CD4-positive, alpha-beta T cell (primary cell): ENCODE measurements at regions not wholly inside any gene's neighbourhood (a gene's known extent, or its start where the extent isn't known, plus 50 kb on each side); places are given as distances from the start of the nearest gene placed in this dataset.

ENCODE experiments used
- ATAC-seq: fragments of 200-7000 bp; cut with Tn5 transposase; one replicate; pipeline ENCODE4 v1.10.0; 2022; ENCODE audit warnings: mild to moderate bottlenecking; ENCODE audit not compliant: poor library complexity
- CTCF ChIA-PET: fragments of 350-600 bp; sonication (Branson Sonifier 250); formaldehyde crosslinking; loops from one replicate; lab custom pipeline; 2021; ENCODE audit warnings: antibody characterized with exemption, inconsistent platforms; lab: Charles Lee
- POLR2A ChIA-PET: fragments of 350-600 bp; sonication (Branson Sonifier 250); formaldehyde crosslinking; loops from one replicate; lab custom pipeline; 2021; ENCODE audit warnings: antibody characterized with exemption, inconsistent platforms; lab: Charles Lee
- DNase-seq, 14 experiments: peaks; one replicate each; pipeline ENCODE4 v3.0.0-alpha.2; 2013 to 2020; ENCODE audit warnings: mixed read lengths in 2 of 14
- H3K27ac ChIP-seq, 2 donors: one replicate each; pipeline versions ENCODE4 v1.5.1 to v1.7.0; 2013; ENCODE audit warnings: low read length in 2 of 2, low read depth in 1 of 2, mild to moderate bottlenecking in 1 of 2
- H3K27me3 ChIP-seq, 2 experiments: 1 replicate in 1 of 2; 2 replicates in 1 of 2; pipeline versions ENCODE4 v1.6.1 to v1.7.0; 2013; ENCODE audit warnings: low read length in 2 of 2, control low read depth in 1 of 2, mild to moderate bottlenecking in 1 of 2, moderate library complexity in 1 of 2; ENCODE audit not compliant: insufficient read depth in 2 of 2, control insufficient read depth in 1 of 2
- H3K36me3 ChIP-seq: one replicate; pipeline ENCODE4 v1.6.1; 2013; ENCODE audit warnings: low read length, control low read depth; ENCODE audit not compliant: insufficient read depth
- H3K4me1 ChIP-seq: one replicate; pipeline ENCODE4 v1.6.1; 2013; ENCODE audit warnings: low read length, control low read depth; ENCODE audit not compliant: insufficient read depth
- H3K4me3 ChIP-seq: one replicate; pipeline ENCODE4 v1.5.1; 2013; ENCODE audit warnings: mild to moderate bottlenecking, low read length, moderate library complexity
- H3K9me3 ChIP-seq, 2 experiments: 1 replicate in 1 of 2; 2 replicates in 1 of 2; pipeline versions ENCODE4 v1.6.1 to v1.7.0; 2013; ENCODE audit warnings: low read length in 2 of 2, mild to moderate bottlenecking in 2 of 2, control low read depth in 1 of 2, moderate library complexity in 1 of 2; ENCODE audit not compliant: control insufficient read depth in 1 of 2, insufficient read depth in 1 of 2
- H3K27ac Mint-ChIP-seq: one replicate; pipeline ENCODE4 v1.8.0; 2020; ENCODE audit warnings: mixed read lengths
- H3K27me3 Mint-ChIP-seq: one replicate; pipeline ENCODE4 v1.8.0; 2021; ENCODE audit warnings: mixed read lengths
- H3K36me3 Mint-ChIP-seq: one replicate; pipeline ENCODE4 v1.8.0; 2021; ENCODE audit warnings: low read depth, mixed read lengths
- H3K4me1 Mint-ChIP-seq: one replicate; pipeline ENCODE4 v1.8.0; 2021; ENCODE audit warnings: low read depth, mixed read lengths
- H3K4me3 Mint-ChIP-seq: one replicate; pipeline ENCODE4 v1.8.0; 2020; ENCODE audit warnings: mild to moderate bottlenecking, mixed read lengths
- H3K9me3 Mint-ChIP-seq: one replicate; pipeline ENCODE4 v1.8.0; 2020; ENCODE audit warnings: mixed read lengths
- intact Hi-C, 2 experiments: fragments of 100-400 bp; cut with DNase I in 1 of 2; cut with micrococcal nuclease in 1 of 2; formaldehyde crosslinking; loops; one replicate each; pipeline versions ENCODE4 v1.15.1 to v1.9.0; 2023 to 2025; cut with DNase I, micrococcal nuclease
- TF ChIP-seq, protein P1 (sequence below): fragments of 200-600 bp; IDR thresholded peaks from one replicate; pipeline ENCODE4 v1.8.0; 2022; ENCODE audit warnings: antibody characterized with exemption, mild to moderate bottlenecking

DNA sequence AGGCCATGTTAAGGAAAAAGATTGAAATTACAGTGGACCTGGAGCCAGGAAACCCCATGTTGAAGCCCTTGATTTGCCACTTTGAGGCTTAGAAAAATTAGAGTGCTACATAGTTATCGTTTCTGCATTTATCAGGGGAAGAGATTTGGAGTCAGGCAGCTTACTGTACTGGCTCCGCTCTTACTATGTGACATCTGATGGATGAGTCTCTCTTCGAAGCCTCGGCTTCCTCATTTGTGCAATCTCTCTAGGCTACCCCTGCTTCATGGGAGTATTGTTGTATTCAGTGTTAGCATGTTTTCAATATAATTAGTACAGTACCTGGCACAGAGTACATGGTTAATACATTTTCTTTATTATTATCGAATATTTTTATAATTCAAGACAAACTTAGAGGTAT lies 480.4 kb upstream of the USP24 start:
- ChIA-PET POLR2A (no interaction called here), CTCF (no interaction called here)
- no peak overlapping the region for H3K4me3 Mint-ChIP-seq

DNA sequence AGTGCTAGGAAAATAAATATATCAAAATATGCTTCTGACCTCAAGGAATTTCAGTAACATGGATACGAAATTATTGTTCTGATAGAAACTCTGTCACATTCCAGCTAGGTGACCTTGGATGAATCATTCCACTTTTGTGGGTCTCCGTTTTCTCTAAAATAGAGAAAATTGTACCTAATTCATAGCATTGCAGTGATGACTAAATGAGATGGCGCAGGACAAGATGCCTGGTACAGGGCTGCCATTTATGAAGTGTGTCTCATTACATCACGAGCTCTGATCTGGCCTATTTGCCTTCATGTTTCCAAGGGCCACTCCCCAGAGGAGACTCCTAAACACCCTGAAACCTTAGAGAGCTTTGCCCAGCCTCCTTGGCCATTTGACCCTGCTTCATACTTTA lies 480.0 kb upstream of the USP24 start:
- no peaks in the 10 kb centered on the region for H3K4me1 Mint-ChIP-seq
- no peaks in the 10 kb centered on the region for H3K36me3 Mint-ChIP-seq
- H3K4me1 ChIP-seq: no peaks in the 10 kb centered on the region
- H3K36me3 ChIP-seq: no peaks in the 10 kb centered on the region
- TF ChIP-seq, protein P1, sequence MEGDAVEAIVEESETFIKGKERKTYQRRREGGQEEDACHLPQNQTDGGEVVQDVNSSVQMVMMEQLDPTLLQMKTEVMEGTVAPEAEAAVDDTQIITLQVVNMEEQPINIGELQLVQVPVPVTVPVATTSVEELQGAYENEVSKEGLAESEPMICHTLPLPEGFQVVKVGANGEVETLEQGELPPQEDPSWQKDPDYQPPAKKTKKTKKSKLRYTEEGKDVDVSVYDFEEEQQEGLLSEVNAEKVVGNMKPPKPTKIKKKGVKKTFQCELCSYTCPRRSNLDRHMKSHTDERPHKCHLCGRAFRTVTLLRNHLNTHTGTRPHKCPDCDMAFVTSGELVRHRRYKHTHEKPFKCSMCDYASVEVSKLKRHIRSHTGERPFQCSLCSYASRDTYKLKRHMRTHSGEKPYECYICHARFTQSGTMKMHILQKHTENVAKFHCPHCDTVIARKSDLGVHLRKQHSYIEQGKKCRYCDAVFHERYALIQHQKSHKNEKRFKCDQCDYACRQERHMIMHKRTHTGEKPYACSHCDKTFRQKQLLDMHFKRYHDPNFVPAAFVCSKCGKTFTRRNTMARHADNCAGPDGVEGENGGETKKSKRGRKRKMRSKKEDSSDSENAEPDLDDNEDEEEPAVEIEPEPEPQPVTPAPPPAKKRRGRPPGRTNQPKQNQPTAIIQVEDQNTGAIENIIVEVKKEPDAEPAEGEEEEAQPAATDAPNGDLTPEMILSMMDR: no peak
- peaks cover 4% of the 10 kb centered on the region for H3K27me3 Mint-ChIP-seq
- no peak overlapping the region for H3K4me3 ChIP-seq
- DNase-seq (no peak), ATAC-seq (no peak)
- no peaks in the 10 kb centered on the region for H3K27me3 ChIP-seq
- ChIA-PET POLR2A (no interaction called here), CTCF (no interaction called here)
- no peak overlapping the region for H3K27ac Mint-ChIP-seq
- intact Hi-C loops: no loop called here
- no peaks in the 10 kb centered on the region for H3K9me3 Mint-ChIP-seq
- H3K4me3 Mint-ChIP-seq: no peak overlapping the region
- no peak overlapping the region for H3K27ac ChIP-seq
- no peaks in the 10 kb centered on the region for H3K9me3 ChIP-seq

More for the DNA sequence above, 480.4 kb upstream of the USP24 start:
- H3K4me1 ChIP-seq: no peaks in the 10 kb centered on the region
- H3K27ac ChIP-seq: no peak overlapping the region
- no peaks in the 10 kb centered on the region for H3K36me3 ChIP-seq
- Mint-ChIP-seq H3K27me3 (peaks cover 4% of the 10 kb centered on the region), H3K36me3 (no peaks in the 10 kb centered on the region), H3K9me3 (no peaks in the 10 kb centered on the region), H3K27ac (no peak overlapping the region), H3K4me1 (no peaks in the 10 kb centered on the region)
- H3K4me3 ChIP-seq: no peak overlapping the region
- H3K9me3 ChIP-seq: no peaks in the 10 kb centered on the region
- ATAC-seq (no peak), DNase-seq (no peak)
- no peaks in the 10 kb centered on the region for H3K27me3 ChIP-seq
- TF ChIP-seq, protein P1: no peak
- intact Hi-C loops: no loop called here

DNA sequence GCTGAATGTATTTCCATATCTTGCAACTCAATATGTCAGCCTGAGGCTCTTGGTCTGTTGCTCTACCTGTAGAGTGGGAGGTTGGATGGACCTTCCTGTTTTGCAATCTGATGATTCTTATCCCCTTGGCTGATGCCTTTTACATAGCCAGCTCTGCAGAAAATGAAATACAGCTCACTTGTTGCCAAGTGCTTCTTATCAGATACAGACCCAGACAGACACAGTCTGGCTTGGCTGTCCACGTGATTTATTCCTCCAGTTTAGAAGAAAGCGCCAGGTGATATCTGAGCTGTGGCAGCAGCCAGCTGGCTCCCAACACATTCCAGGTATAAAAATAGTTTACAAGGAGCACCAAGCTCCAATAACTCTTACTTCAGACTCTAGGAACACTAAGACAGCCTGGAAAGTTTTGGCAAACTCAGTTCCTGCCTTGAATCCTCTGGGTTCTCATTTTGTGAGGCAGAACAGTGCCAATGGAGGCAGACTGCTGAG lies 479.2 kb upstream of the USP24 start:
- TF ChIP-seq, protein P1: no peak
- no peaks in the 10 kb centered on the region for H3K36me3 Mint-ChIP-seq
- H3K36me3 ChIP-seq: no peaks in the 10 kb centered on the region
- no peaks in the 10 kb centered on the region for H3K9me3 ChIP-seq
- ChIA-PET CTCF (no interaction called here), POLR2A (no interaction called here)
- H3K27ac Mint-ChIP-seq: no peak overlapping the region
- no peak overlapping the region for H3K4me3 ChIP-seq
- DNase-seq (no peak), ATAC-seq (no peak)
- H3K4me1 ChIP-seq: no peaks in the 10 kb centered on the region
- H3K27ac ChIP-seq: no peak overlapping the region
- no peaks in the 10 kb centered on the region for H3K9me3 Mint-ChIP-seq
- intact Hi-C loops: no loop called here
- H3K27me3 ChIP-seq: no peaks in the 10 kb centered on the region
- no peak overlapping the region for H3K4me3 Mint-ChIP-seq
- no peaks in the 10 kb centered on the region for H3K4me1 Mint-ChIP-seq
- H3K27me3 Mint-ChIP-seq: peaks cover 10% of the 10 kb centered on the region
